Esophagus muscularis mucosa (tissue), 4 donors: ENCODE measurements at regions not wholly inside any gene's neighbourhood (a gene's known extent, or its start where the extent isn't known, plus 50 kb on each side); places are given as distances from the start of the nearest gene placed in this dataset.
"Not testable (repeated sequence)": the region's sequence is repeated elsewhere in the genome, so short reads cannot be mapped to it uniquely, and the experiment has no call there.

Experiments used
- DNase-seq: peaks from one replicate; pipeline ENCODE4 v3.0.0-alpha.2; 2017; ENCODE audit errors: extremely low spot score
- H3K27ac ChIP-seq, 4 donors: fragments of 200-600 bp; sonication (generic); replicated peaks in 1 of 4; 1 replicate in 3 of 4; 2 replicates in 1 of 4; pipeline ENCODE4 v1.5.1; 2016 to 2019; ENCODE audit warnings: mild to moderate bottlenecking in 1 of 4
- H3K27me3 ChIP-seq, 4 donors: fragments of 200-600 bp; sonication (generic); one replicate each; pipeline versions ENCODE4 v1.5.1 to v1.6.0; 2016 to 2019
- H3K36me3 ChIP-seq, 4 donors: fragments of 200-600 bp; sonication (generic); one replicate each; pipeline ENCODE4 v1.5.1; 2016 to 2019
- H3K4me1 ChIP-seq, 4 donors: fragments of 200-600 bp; sonication (generic); one replicate each; pipeline ENCODE4 v1.5.1; 2016 to 2019
- H3K4me3 ChIP-seq, 4 donors: fragments of 200-600 bp; sonication (generic); 1 replicate in 2 of 4; 2 replicates in 2 of 4; pipeline ENCODE4 v1.5.1; 2016 to 2019; ENCODE audit warnings: mild to moderate bottlenecking in 4 of 4, moderate library complexity in 1 of 4
- H3K9me3 ChIP-seq, 4 donors: fragments of 200-600 bp; sonication (generic); 1 replicate in 3 of 4; 2 replicates in 1 of 4; pipeline ENCODE4 v1.5.1; 2016 to 2019
- EP300 ChIP-seq: sonication (generic); formaldehyde crosslinking; IDR thresholded peaks from one replicate; pipeline ENCODE4 v1.6.1; 2017; ENCODE audit warnings: antibody characterized with exemption
- POLR2A ChIP-seq: fragments of 450-650 bp; IDR thresholded peaks from one replicate; pipeline ENCODE4 v1.6.1; 2017; ENCODE audit warnings: antibody characterized with exemption, moderate library complexity, mild to moderate bottlenecking, low read depth
- POLR2AphosphoS5 ChIP-seq, 2 donors: sonication (generic); formaldehyde crosslinking; IDR thresholded peaks; one replicate each; pipeline ENCODE4 v1.6.1; 2017; ENCODE audit warnings: antibody characterized with exemption in 2 of 2
- WGBS: methylation state at CpG from one replicate; pipeline ENCODE4 v1.1.5; 2018; 5-methylcytosine and 5-hydroxymethylcytosine counted together
- intact Hi-C: fragments of 100-400 bp; cut with DNase I; formaldehyde crosslinking; loops from one replicate; pipeline ENCODE4 v1.15.1; 2023
- TF ChIP-seq, protein P1 (sequence below), 3 experiments: fragments of 200-600 bp in 2 of 3; fragments of 450-650 bp in 1 of 3; sonication (generic) in 2 of 3; IDR thresholded peaks; one replicate each; pipeline ENCODE4 v1.5.1; 2017 to 2019; ENCODE audit warnings: antibody characterized with exemption in 3 of 3, mild to moderate bottlenecking in 2 of 3, moderate library complexity in 1 of 3

DNA sequence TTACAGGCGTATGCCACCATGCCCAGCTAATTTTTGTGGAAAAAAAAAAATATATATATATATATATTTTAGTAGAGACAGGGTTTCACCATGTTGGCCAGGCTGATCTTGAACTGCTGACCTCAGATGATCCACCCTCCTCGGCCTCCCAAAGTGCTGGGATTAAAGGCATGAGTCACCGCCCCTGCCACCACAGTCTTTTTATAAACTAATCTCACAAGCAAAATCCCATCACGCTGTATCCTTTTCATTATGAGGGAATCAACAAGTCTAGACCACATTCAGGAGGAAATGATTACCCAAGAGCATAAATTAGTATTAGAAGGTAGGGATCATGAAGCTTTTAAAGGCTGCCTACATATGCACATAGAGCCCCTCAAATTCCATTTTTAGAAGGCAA, 210.6 kb upstream of the NBEA start:
- DNase-seq = no peak
- intact Hi-C loops = no loop called here

DNA sequence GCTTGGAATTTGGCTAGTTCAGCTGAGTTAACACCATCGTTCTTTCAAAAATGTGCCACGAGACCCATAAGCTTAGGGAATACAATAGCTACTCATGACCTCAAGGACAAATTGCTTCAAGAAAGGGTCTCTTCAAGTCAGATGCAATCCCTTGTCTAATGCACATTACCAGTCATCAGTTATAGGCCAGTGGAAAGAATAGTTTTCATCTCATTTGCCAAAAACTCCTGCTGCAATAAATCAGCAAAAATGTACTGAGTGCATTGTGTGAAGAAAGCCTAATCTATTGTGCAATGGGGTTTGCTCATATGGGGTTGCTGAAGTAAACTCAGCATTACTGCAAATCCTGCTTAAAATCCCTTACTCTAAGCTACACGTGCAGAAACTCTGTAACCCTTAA, 208.3 kb upstream of the NBEA start:
- 61% methylated on average over 3 of the region's 3 CpGs for WGBS
- no peak for DNase-seq
- Histone ChIP-seq H3K36me3 (no peaks in the 10 kb centered on the region), H3K27ac (no peak overlapping the region), H3K4me3 (no peak overlapping the region), H3K9me3 (no peaks in the 10 kb centered on the region), H3K27me3 (no peaks in the 10 kb centered on the region), H3K4me1 (peaks cover 0 to 14% (median 5%) of the 10 kb centered on the region in 4 donors)
- intact Hi-C loops = no loop called here
- TF ChIP-seq, protein P1, sequence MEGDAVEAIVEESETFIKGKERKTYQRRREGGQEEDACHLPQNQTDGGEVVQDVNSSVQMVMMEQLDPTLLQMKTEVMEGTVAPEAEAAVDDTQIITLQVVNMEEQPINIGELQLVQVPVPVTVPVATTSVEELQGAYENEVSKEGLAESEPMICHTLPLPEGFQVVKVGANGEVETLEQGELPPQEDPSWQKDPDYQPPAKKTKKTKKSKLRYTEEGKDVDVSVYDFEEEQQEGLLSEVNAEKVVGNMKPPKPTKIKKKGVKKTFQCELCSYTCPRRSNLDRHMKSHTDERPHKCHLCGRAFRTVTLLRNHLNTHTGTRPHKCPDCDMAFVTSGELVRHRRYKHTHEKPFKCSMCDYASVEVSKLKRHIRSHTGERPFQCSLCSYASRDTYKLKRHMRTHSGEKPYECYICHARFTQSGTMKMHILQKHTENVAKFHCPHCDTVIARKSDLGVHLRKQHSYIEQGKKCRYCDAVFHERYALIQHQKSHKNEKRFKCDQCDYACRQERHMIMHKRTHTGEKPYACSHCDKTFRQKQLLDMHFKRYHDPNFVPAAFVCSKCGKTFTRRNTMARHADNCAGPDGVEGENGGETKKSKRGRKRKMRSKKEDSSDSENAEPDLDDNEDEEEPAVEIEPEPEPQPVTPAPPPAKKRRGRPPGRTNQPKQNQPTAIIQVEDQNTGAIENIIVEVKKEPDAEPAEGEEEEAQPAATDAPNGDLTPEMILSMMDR (IDR thresholded peaks at IDR 0.05) = no peak
- TF ChIP-seq POLR2A (no peak), POLR2AphosphoS5 (IDR thresholded peaks at IDR 0.05) (no peak), EP300 (no peak)

More for the DNA sequence above, 210.6 kb upstream of the NBEA start:
- Histone ChIP-seq H3K36me3 (no peaks in the 10 kb centered on the region), H3K4me3 (no peak overlapping the region), H3K4me1 (peaks cover 0 to 14% (median 5%) of the 10 kb centered on the region in 4 donors), H3K27ac (no peak overlapping the region), H3K9me3 (no peaks in the 10 kb centered on the region), H3K27me3 (no peaks in the 10 kb centered on the region)
- WGBS = 89% methylated on average over 4 of the region's 4 CpGs
- TF ChIP-seq EP300 = no peak
- TF ChIP-seq POLR2A = no peak
- TF ChIP-seq POLR2AphosphoS5 (IDR thresholded peaks at IDR 0.05) = no peak
- TF ChIP-seq, protein P1 (IDR thresholded peaks at IDR 0.05) = no peak

DNA sequence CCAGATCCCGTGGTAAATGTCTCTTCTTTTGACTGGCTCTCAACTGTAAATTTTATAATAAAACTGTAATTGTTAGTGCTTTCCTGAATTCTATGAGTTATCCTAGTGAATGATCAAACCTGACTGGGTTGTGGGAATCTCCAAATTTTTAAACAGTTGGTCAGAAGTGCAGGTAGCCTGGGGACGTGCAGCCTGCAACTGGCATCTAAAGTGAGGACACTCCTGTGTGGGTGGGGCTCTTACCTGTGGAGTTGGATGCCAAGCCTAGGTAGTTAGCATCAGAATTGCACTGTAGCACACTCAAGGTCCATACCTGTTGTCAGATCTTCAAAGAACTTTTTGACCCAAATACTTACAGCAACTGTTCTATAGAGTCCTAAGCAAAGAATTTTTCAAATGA, 207.1 kb upstream of the NBEA start:
- DNase-seq = no peak
- TF ChIP-seq POLR2AphosphoS5 (IDR thresholded peaks at IDR 0.05) (no peak), EP300 (no peak), POLR2A (no peak)
- TF ChIP-seq, protein P1 (IDR thresholded peaks at IDR 0.05) = no peak
- whole genome bisulfite sequencing = 85% methylated on average over 2 of the region's 2 CpGs
- H3K36me3 ChIP-seq = no peaks in the 10 kb centered on the region
- H3K4me3 ChIP-seq = no peak overlapping the region
- no peak overlapping the region for H3K27ac ChIP-seq
- peaks cover 0 to 14% (median 5%) of the 10 kb centered on the region in 4 donors for H3K4me1 ChIP-seq
- no peaks in the 10 kb centered on the region for H3K9me3 ChIP-seq
- no peaks in the 10 kb centered on the region for H3K27me3 ChIP-seq
- intact Hi-C loops = no loop called here

DNA sequence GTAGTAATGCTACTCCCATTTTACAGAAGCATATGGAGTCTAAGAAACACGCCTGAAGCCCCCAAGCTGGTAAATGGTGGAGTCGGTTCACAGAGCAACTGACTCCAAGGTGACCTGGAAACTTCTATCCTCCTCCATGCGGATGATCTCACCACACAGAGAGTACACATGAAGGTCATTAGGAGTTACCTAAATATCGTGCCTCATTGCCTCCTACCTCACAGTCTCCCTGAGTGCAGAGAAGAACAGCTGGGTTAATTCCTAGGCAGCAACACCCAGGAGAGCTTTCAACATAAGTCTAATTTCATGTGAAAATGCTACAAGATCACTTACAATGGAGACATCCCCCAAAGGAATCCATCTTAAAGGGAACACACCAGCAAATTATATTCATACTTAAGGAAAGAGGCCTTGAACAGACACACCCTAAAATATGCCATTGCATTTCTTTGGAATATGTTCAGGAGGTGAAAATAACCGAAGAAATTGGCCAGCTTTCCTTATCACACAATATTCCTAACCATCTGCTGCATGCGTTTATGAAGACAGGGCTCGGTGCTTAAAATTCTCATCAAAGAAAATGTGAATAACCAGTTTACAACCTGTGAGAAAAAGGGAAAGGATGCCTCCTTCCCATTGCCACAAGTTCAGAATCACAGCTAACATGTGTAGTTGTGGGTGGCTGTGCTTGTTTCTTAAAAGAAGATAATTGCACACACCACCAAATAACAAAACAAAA, 203.6 kb upstream of the NBEA start:
- H3K27ac ChIP-seq = no peak overlapping the region
- no peak overlapping the region for H3K4me3 ChIP-seq
- intact Hi-C loops = no loop called here
- H3K4me1 ChIP-seq = peaks cover 0 to 13% (median 5%) of the 10 kb centered on the region in 4 donors
- no peak for DNase-seq
- H3K27me3 ChIP-seq = no peaks in the 10 kb centered on the region
- no peaks in the 10 kb centered on the region for H3K9me3 ChIP-seq
- H3K36me3 ChIP-seq = no peaks in the 10 kb centered on the region
- 73% methylated on average over 7 of the region's 7 CpGs for WGBS
- TF ChIP-seq POLR2A (no peak), EP300 (no peak), POLR2AphosphoS5 (IDR thresholded peaks at IDR 0.05) (no peak)
- TF ChIP-seq, protein P1 (IDR thresholded peaks at IDR 0.05) = no peak

DNA sequence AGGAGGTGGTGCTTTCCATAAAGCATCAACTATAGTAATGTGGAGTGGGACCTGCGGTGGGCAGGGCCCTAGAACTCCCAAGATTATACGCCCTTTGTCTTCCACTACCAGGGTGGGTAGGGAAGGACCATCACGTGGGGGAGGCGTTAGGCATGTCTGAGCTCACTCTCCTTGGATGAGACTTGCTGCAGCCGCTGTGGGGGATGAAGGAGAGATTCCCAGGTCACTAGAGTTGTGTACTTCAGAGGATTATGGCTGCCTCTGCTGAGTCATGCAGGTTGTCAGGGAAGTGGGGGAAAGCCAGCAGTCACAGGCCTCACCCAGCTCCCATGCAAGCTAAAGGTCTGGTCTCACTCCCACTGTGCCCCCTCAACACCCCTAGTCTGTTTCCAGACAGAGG, 195.0 kb upstream of the NBEA start:
- 100% methylated on average over 3 of the region's 5 CpGs for WGBS
- intact Hi-C loops, H3K9me3 ChIP-seq, H3K4me3 ChIP-seq, H3K27ac ChIP-seq, DNase-seq, H3K27me3 ChIP-seq, H3K36me3 ChIP-seq: not testable (repeated sequence)
- peaks cover 15 to 23% (median 18%) of the 10 kb centered on the region in 4 donors for H3K4me1 ChIP-seq
